ENCODE measurements at regions not wholly inside any gene's neighbourhood (a gene's known extent, or its start where the extent isn't known, plus 50 kb on each side); places are given as distances from the start of the nearest gene placed in this dataset.

- Histone ChIP-seq H3K27ac (ENCODE audit: low read depth in 1 of 2, low read length in 2 of 2) (no peak overlapping the region), H3K4me3 (ENCODE audit: low read depth in 1 of 3, low read length in 3 of 3) (no peak overlapping the region), H3K4me1 (ENCODE audit: control insufficient read depth in 4 of 4, insufficient read depth in 4 of 4, low read length in 3 of 4) (no peaks in the 10 kb centered on the region), H3K9me3 (ENCODE audit: control insufficient read depth in 4 of 4, low read length in 3 of 4) (no peaks in the 10 kb centered on the region), H3K27me3 (ENCODE audit: control insufficient read depth in 4 of 4, insufficient read depth in 4 of 4, low read length in 3 of 4) (peaks cover 0 to 4% (median 0%) of the 10 kb centered on the region in 4 donors), H3K36me3 (ENCODE audit: control insufficient read depth in 4 of 4, insufficient read depth in 3 of 4, low read depth in 1 of 4, low read length in 3 of 4) (no peaks in the 10 kb centered on the region), H3K9ac (ENCODE audit: low read depth in 1 of 2, low read length in 2 of 2) (no peak overlapping the region)
- no peak for DNase-seq (ENCODE audit: low spot score)
- TF ChIP-seq RAD21 (IDR thresholded peaks at IDR 0.05): no peak
- TF ChIP-seq HNF4A (conservative IDR thresholded peaks at IDR 0.05): no peak
- TF ChIP-seq FOXA1 (IDR thresholded peaks at IDR 0.05): no peak
- TF ChIP-seq ATF3 (IDR thresholded peaks at IDR 0.05): no peak
- no peak for TF ChIP-seq JUND (IDR thresholded peaks at IDR 0.05)
- no peak for TF ChIP-seq MAX (IDR thresholded peaks at IDR 0.05)
- no peak for TF ChIP-seq REST (IDR thresholded peaks at IDR 0.05)
- TF ChIP-seq RXRA (IDR thresholded peaks at IDR 0.05): no peak
- 86% methylated on average over 6 of the region's 6 CpGs for WGBS
Observed at GRCh38 chr1:38677311-38677710, 182.3 kb downstream of the RRAGC start.

GRCh38 chr1:38672692-38673091 lies 186.9 kb downstream of the RRAGC start:
- H3K9me3 ChIP-seq (ENCODE audit: control insufficient read depth in 4 of 4, low read length in 3 of 4): no peaks in the 10 kb centered on the region
- H3K4me1 ChIP-seq (ENCODE audit: control insufficient read depth in 4 of 4, insufficient read depth in 4 of 4, low read length in 3 of 4): no peaks in the 10 kb centered on the region
- peaks cover 0 to 14% (median 0%) of the 10 kb centered on the region in 4 donors for H3K27me3 ChIP-seq (ENCODE audit: control insufficient read depth in 4 of 4, insufficient read depth in 4 of 4, low read length in 3 of 4)
- DNase-seq (ENCODE audit: low spot score): no peak
- H3K4me3 ChIP-seq (ENCODE audit: low read depth in 1 of 3, low read length in 3 of 3): no peak overlapping the region
- H3K36me3 ChIP-seq (ENCODE audit: control insufficient read depth in 4 of 4, insufficient read depth in 3 of 4, low read depth in 1 of 4, low read length in 3 of 4): no peaks in the 10 kb centered on the region
- H3K27ac ChIP-seq (ENCODE audit: low read depth in 1 of 2, low read length in 2 of 2): no peak overlapping the region
- 74% methylated on average over 4 of the region's 4 CpGs for WGBS
- no peak for TF ChIP-seq NR2F2 (IDR thresholded peaks at IDR 0.05)
- no peak overlapping the region for H3K9ac ChIP-seq (ENCODE audit: low read depth in 1 of 2, low read length in 2 of 2)

GRCh38 chr1:38671221-38671620 lies 188.4 kb downstream of the RRAGC start:
- H3K36me3 ChIP-seq (ENCODE audit: control insufficient read depth in 4 of 4, insufficient read depth in 3 of 4, low read depth in 1 of 4, low read length in 3 of 4): no peaks in the 10 kb centered on the region
- H3K9me3 ChIP-seq (ENCODE audit: control insufficient read depth in 4 of 4, low read length in 3 of 4): no peaks in the 10 kb centered on the region
- no peak overlapping the region for H3K4me3 ChIP-seq (ENCODE audit: low read depth in 1 of 3, low read length in 3 of 3)
- H3K27ac ChIP-seq (ENCODE audit: low read depth in 1 of 2, low read length in 2 of 2): no peak overlapping the region
- no peak for DNase-seq (ENCODE audit: low spot score)
- H3K27me3 ChIP-seq (ENCODE audit: control insufficient read depth in 4 of 4, insufficient read depth in 4 of 4, low read length in 3 of 4): peaks cover 0 to 16% (median 0%) of the 10 kb centered on the region in 4 donors
- H3K4me1 ChIP-seq (ENCODE audit: control insufficient read depth in 4 of 4, insufficient read depth in 4 of 4, low read length in 3 of 4): no peaks in the 10 kb centered on the region
- no peak overlapping the region for H3K9ac ChIP-seq (ENCODE audit: low read depth in 1 of 2, low read length in 2 of 2)
- 77% methylated on average over 8 of the region's 8 CpGs for WGBS
- TF ChIP-seq FOXA1 (IDR thresholded peaks at IDR 0.05): no peak
- TF ChIP-seq JUND (IDR thresholded peaks at IDR 0.05): no peak
- no peak for TF ChIP-seq NR2F2 (IDR thresholded peaks at IDR 0.05)
- TF ChIP-seq ZBTB33 (IDR thresholded peaks at IDR 0.05): no peak
- TF ChIP-seq REST (IDR thresholded peaks at IDR 0.05): no peak
- no peak for TF ChIP-seq MAX (IDR thresholded peaks at IDR 0.05)
- no peak for TF ChIP-seq RXRA (IDR thresholded peaks at IDR 0.05)
- TF ChIP-seq RAD21 (IDR thresholded peaks at IDR 0.05): no peak
- no peak for TF ChIP-seq SP1 (IDR thresholded peaks at IDR 0.05)
- no peak for TF ChIP-seq HNF4A (conservative IDR thresholded peaks at IDR 0.05)
- TF ChIP-seq ATF3 (IDR thresholded peaks at IDR 0.05): no peak
- no peak for TF ChIP-seq FOXA2 (IDR thresholded peaks at IDR 0.05)
- no peak for TF ChIP-seq HNF4G (IDR thresholded peaks at IDR 0.05)
- TF ChIP-seq CTCF (IDR thresholded peaks at IDR 0.05; ENCODE audit: low read depth, low read length, missing input control): no peak
- TF ChIP-seq YY1 (IDR thresholded peaks at IDR 0.05): no peak

All from liver (tissue), 8 donors.